Neural progenitor cell (in vitro differentiated cells): ENCODE measurements at regions not wholly inside any gene's neighbourhood (a gene's known extent, or its start where the extent isn't known, plus 50 kb on each side); places are given as distances from the start of the nearest gene placed in this dataset.

Experiments
- CTCF ChIP-seq: fragments of 200-600 bp; sonication (generic); IDR thresholded peaks from 2 replicates; pipeline ENCODE4 v1.5.1; 2017; ENCODE audit warnings: antibody characterized with exemption, mild to moderate bottlenecking
- EZH2phosphoT487 ChIP-seq: fragments of 200-600 bp; sonication (generic); IDR thresholded peaks from 2 replicates; pipeline ENCODE4 v1.6.1; 2017; ENCODE audit warnings: antibody characterized with exemption

GRCh38 chr14:84203896-84204295, 1326.0 kb upstream of the FLRT2 start:
- TF ChIP-seq CTCF: no peak
- no peak for TF ChIP-seq EZH2phosphoT487
